Amniotic epithelial cell (primary cell): ENCODE measurements at regions not wholly inside any gene's neighbourhood (a gene's known extent, or its start where the extent isn't known, plus 50 kb on each side); places are given as distances from the start of the nearest gene placed in this dataset.

Source experiments
- DNase-seq: peaks from one replicate; pipeline ENCODE4 v3.0.0-alpha.2; 2010; ENCODE audit warnings: low read depth

GRCh38 chr6:55696501-55696900 is 117.5 kb upstream of the HMGCLL1 start:
- peak; percentile 53 for DNase-seq

DNA sequence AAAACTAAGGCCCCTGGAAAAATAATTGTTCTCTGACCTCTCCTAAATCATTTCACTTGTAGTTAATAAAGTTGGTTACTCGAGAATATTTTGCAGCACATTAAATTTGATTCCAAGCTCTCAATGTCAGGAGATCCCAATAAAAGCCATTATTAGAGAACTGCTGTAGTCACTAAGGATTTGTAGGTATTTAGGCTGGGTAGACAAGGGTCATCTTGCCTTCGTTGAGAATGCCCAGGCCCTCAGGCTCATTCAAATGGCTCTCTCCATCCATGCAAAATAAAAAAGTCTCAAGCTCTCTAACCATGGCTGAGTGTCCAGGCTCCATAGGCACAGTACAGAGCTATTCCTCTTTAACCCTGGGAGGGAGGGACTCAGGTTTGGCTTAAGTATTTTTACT is 117.0 kb upstream of the HMGCLL1 start:
- DNase-seq = no peak

DNA sequence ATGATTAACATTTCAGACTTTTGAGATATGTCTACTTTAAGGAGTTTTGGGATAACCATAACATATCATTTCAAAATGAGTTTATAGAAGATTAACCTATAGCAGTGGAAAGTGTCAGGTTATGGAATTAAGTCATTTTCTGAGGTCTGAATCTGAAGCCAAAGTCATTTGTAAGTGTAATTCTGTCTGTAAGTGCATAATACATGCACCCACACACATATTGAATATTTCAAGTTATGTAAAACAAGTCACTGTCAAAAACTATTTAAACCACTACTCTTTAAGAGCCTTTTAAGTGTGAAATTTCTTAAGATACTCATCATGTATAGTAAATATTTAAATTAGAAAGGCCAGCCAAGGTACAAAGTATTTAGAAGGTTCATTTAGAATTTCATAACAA is 115.8 kb upstream of the HMGCLL1 start:
- DNase-seq = no peak

DNA sequence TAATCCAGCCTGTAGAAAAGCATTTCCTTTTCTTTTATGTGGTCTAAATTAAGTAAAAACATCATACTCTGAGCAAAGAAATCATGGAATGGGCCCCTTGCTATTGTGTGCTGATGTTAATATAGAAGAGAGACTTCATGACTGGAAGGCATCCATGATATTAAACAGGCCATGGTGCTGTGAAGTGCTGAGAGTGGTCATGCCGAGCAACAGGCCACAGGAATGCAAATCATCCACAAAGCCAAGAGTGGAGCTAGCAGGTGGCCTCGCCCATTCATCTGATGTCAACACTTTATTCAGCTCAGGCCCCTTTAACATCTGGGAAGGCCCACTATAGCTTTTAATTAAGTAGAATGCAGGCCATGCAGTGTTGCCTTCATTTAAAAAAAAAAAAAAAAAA is 115.2 kb upstream of the HMGCLL1 start:
- peak; percentile 96 for DNase-seq

DNA sequence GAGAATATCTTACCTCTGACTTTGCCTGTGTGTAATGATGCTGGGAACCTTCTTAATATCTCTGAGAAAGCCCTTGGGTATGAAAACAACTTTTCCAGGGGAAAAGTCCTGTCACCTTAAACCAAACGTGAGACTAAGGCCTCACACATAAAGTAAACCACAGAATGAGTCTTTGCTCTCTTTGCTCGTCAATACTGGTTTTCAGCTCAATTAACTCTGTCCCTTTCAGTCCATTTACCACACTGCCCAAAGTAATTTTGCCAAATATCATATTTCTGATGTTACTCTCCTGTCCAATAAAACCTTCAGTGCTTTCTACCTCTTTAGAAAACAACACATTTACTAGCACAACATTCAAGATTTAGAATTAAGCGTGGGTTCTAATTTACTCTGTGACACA is 100.5 kb upstream of the HMGCLL1 start:
- DNase-seq = peak; percentile 3

- peak; percentile 63 for DNase-seq
Observed at GRCh38 chr6:55678330-55679224, 99.6 kb upstream of the HMGCLL1 start.

DNA sequence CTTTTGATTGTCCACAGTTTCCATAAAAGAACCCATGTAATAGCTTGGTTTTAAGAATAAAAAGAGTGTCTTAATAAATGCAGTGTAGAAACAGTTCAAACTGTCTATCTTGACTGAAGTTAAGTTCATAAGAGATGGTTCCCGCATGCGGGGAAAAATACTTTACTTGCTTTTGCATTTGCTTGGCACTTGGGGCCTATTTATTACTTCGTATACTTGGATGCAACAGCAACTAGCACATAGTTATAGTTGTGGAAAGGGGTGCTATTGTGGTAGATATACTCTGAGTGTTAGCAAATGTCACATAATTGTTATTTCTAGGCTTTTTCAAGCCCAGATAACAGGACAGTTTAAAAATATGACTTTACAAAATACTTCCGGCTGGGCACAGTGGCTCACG is 97.7 kb upstream of the HMGCLL1 start:
- no peak for DNase-seq

DNA sequence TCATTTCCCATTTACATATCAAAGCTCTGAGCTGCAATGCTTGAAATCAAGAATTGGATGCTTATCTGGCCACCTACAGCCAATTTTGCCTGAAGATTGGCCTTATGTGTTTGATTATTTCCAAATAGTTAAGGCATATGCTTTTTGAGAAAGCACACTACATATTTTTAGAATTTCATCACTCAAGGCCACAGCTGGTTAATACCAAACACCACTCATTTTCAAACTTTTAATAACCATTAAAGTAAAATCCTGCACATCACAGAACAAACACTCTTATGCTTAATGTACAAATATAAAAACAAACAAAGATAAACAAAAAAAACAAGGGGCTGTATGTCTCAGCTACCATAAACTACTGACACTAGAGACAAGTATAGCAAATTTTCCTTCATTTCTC is 96.9 kb upstream of the HMGCLL1 start:
- no peak for DNase-seq

DNA sequence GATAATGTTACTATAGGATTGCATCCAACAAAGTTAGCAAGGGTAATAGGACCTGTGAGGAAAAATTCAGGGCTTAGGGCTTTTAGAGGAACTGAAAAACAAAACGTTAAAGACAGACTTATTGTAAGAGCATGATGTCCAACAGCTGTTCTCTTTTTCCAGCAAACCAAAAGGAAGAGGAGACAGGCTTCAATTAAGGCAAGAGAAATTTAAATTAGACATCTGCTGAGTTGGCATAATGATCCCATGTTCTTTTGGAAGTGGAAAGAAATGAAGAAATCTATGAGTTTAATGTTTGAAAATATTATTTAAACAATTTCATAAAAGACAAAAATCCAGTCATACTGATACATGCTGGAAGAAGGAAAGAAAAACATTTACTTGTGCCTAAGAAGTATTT is 95.7 kb upstream of the HMGCLL1 start:
- no peak for DNase-seq

- no peak for DNase-seq
Observed at GRCh38 chr6:55670850-55671413, 91.9 kb upstream of the HMGCLL1 start.

- no peak for DNase-seq
Observed at GRCh38 chr6:55669028-55669427, 90.0 kb upstream of the HMGCLL1 start.

GRCh38 chr6:55668591-55668990 is 89.6 kb upstream of the HMGCLL1 start:
- DNase-seq = peak; percentile 23

GRCh38 chr6:55667341-55667740 is 88.3 kb upstream of the HMGCLL1 start:
- DNase-seq = no peak

DNA sequence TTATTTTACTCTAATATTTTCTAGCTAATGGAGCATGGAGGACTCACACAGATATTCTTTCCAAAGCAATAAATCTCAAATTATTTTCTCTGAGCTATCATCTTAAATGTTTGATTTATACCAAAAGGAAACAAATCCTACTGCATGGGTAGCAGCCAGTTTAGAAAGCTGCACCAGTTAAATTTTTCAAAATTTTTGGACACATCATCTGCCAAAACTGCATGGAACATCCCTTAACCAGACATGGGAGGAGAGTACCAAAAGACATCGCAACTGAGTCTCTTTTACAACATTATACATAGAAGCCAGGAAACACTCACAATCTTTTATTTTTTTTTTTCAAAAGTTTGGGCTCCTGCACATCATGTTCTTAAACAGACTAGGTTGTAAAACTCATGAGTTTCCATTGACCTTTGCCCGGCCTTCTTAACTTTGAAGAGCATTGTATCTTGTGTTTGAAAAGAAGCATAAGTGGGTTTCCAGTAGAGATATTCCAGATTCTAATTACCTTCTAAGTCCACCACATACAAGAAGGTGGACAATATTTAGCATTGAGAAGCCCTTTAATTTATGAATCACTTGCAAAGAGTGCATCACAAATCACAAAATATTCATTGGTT is 87.7 kb upstream of the HMGCLL1 start:
- DNase-seq = no peak

GRCh38 chr6:55666037-55666436 is 87.0 kb upstream of the HMGCLL1 start:
- DNase-seq = no peak

- DNase-seq = peak; percentile 12
Observed at GRCh38 chr6:55664591-55665587, 85.9 kb upstream of the HMGCLL1 start.

DNA sequence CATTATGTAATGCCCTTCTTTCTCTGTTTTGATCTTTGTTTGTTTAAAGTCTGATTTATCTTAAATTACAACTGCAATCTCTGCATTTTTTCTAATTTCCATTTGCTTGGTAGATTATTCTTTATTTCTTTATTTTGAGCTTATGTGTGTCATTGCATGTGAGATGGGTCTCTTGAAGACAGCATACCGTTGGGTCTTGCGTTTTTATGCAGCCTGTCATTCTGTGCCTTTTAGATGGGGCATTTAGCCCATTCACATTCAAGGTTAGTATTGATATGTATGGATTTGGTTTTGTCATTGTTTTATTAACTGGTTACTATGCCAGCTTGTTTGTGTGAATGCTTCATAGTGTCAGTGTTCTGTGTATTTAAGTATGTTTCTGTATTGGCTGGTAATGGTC is 84.9 kb upstream of the HMGCLL1 start:
- no peak for DNase-seq

- DNase-seq = no peak
Observed at GRCh38 chr6:55659304-55659703, 80.3 kb upstream of the HMGCLL1 start.

DNA sequence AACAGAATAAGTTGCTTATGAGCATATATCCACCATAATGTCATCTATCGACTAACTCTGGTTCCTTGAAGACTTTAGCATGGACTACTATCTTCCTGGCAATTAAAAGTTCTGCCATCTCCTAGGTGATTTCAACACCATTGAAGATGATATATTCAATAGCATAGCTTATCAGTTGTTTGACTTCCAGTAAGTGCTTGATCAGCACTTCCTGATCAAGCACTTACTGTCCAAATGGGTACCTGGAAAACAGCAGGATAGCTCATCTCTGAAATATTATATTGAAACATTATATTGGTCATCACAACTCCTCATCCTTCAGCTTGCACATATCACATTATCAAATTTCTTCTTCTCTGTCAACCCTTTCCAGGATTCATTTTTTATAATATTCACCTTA is 75.5 kb upstream of the HMGCLL1 start:
- DNase-seq = no peak

- DNase-seq = peak; percentile 81
Observed at GRCh38 chr6:55652429-55652828, 73.4 kb upstream of the HMGCLL1 start.

- DNase-seq = no peak
Observed at GRCh38 chr6:55651015-55651414, 72.0 kb upstream of the HMGCLL1 start.

DNA sequence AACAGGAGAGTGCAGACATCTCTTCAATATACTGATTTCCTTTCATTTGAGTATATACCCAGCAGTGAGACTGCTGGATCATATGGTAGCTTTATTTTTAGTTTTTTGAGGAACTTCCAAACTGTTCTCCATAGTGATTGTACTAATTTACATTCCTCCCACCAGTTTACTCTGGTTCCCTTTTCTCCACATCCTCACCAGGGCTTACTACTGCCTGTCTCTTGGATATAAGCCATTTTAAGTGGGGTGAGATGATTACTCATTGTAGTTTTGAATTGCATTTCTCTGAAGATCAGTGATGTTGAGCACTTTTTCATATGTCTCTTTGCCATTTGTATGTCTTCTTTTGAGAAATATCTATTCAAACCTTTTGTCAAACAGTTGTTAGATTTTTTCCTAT is 64.9 kb upstream of the HMGCLL1 start:
- peak; percentile 11 for DNase-seq
